Loucy (cell line): ENCODE measurements at regions not wholly inside any gene's neighbourhood (a gene's known extent, or its start where the extent isn't known, plus 50 kb on each side); places are given as distances from the start of the nearest gene placed in this dataset.

Experiments used
- CTCF ChIP-seq: fragments of 200-600 bp; sonication (generic); conservative IDR thresholded peaks from 2 replicates; pipeline ENCODE4 v1.5.1; 2014; ENCODE audit warnings: mild to moderate bottlenecking, antibody characterized with exemption, low read length
- EZH2phosphoT487 ChIP-seq: fragments of 200-600 bp; IDR thresholded peaks from 2 replicates; pipeline ENCODE4 v1.6.1; 2018; ENCODE audit warnings: antibody characterized with exemption, mild to moderate bottlenecking, moderate library complexity, borderline replicate concordance

GRCh38 chr11:43122546-43122945 is 189.2 kb upstream of the API5 start:
- TF ChIP-seq CTCF: no peak
- TF ChIP-seq EZH2phosphoT487: no peak
